T47D (cell line): ENCODE measurements at regions not wholly inside any gene's neighbourhood (a gene's known extent, or its start where the extent isn't known, plus 50 kb on each side); places are given as distances from the start of the nearest gene placed in this dataset.
"Not testable (repeated sequence)": the region's sequence is repeated elsewhere in the genome, so short reads cannot be mapped to it uniquely, and the experiment has no call there.

ENCODE experiments used
- DNase-seq, 2 experiments: peaks; one replicate each; pipeline versions ENCODE4 v3.0.0 to v3.0.0-alpha.2; 2011 to 2012; ENCODE audit warnings: low read depth in 1 of 2, low spot score in 1 of 2
- JUND ChIP-seq: IDR thresholded peaks from 2 replicates; pipeline ENCODE4 v1.6.1; 2012; ENCODE audit warnings: low read depth
- in situ Hi-C: cut with HindIII; loops from 2 replicates; pipeline ENCODE4 v1.10.0; 2016; ENCODE audit warnings: low sequenced_read_pairs, low pct_unique_long_range_greater_than_20kb

GRCh38 chr6:119446115-119446554 is 96.6 kb upstream of the MAN1A1 start:
- in situ Hi-C loops, result no loop called here
- no peak for TF ChIP-seq JUND
- DNase-seq, result no peak

GRCh38 chr6:119445666-119446065 is 96.1 kb upstream of the MAN1A1 start:
- DNase-seq, result no peak
- no peak for TF ChIP-seq JUND
- in situ Hi-C loops, result no loop called here

GRCh38 chr6:119444642-119445557 is 95.3 kb upstream of the MAN1A1 start:
- no peak for DNase-seq
- TF ChIP-seq JUND, result no peak
- in situ Hi-C loops, result no loop called here

GRCh38 chr6:119443993-119444641 is 94.6 kb upstream of the MAN1A1 start:
- TF ChIP-seq JUND, result no peak
- in situ Hi-C loops, result no loop called here
- DNase-seq, result no peak

- TF ChIP-seq JUND, result no peak
- DNase-seq, result no peak
- in situ Hi-C loops, result no loop called here
Measured at GRCh38 chr6:119442776-119443184, 93.2 kb upstream of the MAN1A1 start.

GRCh38 chr6:119440953-119441352 is 91.4 kb upstream of the MAN1A1 start:
- no peak for DNase-seq
- in situ Hi-C loops, result no loop called here
- no peak for TF ChIP-seq JUND

GRCh38 chr6:119436583-119436982 is 87.0 kb upstream of the MAN1A1 start:
- no peak for DNase-seq
- TF ChIP-seq JUND, result no peak
- in situ Hi-C loops, result no loop called here

GRCh38 chr6:119431799-119432198 is 82.2 kb upstream of the MAN1A1 start:
- in situ Hi-C loops, result no loop called here
- DNase-seq, result no peak
- no peak for TF ChIP-seq JUND

- DNase-seq, result no peak
- in situ Hi-C loops, result no loop called here
- TF ChIP-seq JUND, result no peak
Measured at GRCh38 chr6:119430805-119431204, 81.2 kb upstream of the MAN1A1 start.

GRCh38 chr6:119428633-119429032 is 79.1 kb upstream of the MAN1A1 start:
- in situ Hi-C loops, result no loop called here
- no peak for TF ChIP-seq JUND
- DNase-seq, result no peak

GRCh38 chr6:119426619-119427018 is 77.1 kb upstream of the MAN1A1 start:
- peak in 1 of 2 experiments; percentile 13 for DNase-seq
- no peak for TF ChIP-seq JUND
- in situ Hi-C loops, result no loop called here

GRCh38 chr6:119423996-119424395 is 74.4 kb upstream of the MAN1A1 start:
- no peak for DNase-seq
- TF ChIP-seq JUND, result no peak
- in situ Hi-C loops, result no loop called here

- in situ Hi-C loops, DNase-seq: not testable (repeated sequence)
Measured at GRCh38 chr6:119418084-119418483, 68.5 kb upstream of the MAN1A1 start.

- no peak for TF ChIP-seq JUND
- in situ Hi-C loops, result no loop called here
Measured at GRCh38 chr6:119407156-119407555, 57.6 kb upstream of the MAN1A1 start.

GRCh38 chr6:119405114-119405513 is 55.6 kb upstream of the MAN1A1 start:
- DNase-seq, in situ Hi-C loops: not testable (repeated sequence)

More at GRCh38 chr6:119407156-119407555, 57.6 kb upstream of the MAN1A1 start:
- DNase-seq, result no peak
